COLO668 (cell line): ENCODE measurements at regions not wholly inside any gene's neighbourhood (a gene's known extent, or its start where the extent isn't known, plus 50 kb on each side); places are given as distances from the start of the nearest gene placed in this dataset.

Experiments used
- DNase-seq: peaks from one replicate; lab custom pipeline; 2025; ENCODE audit not compliant: unreplicated experiment; lab: John Stamatoyannopoulos, UW

GRCh38 chr5:103428923-103429322, 133.7 kb downstream of the NUDT12 start:
- DNase-seq = no peak

GRCh38 chr5:103428411-103428871, 134.1 kb downstream of the NUDT12 start:
- DNase-seq = no peak

GRCh38 chr5:103427326-103427725, 135.3 kb downstream of the NUDT12 start:
- no peak for DNase-seq

- DNase-seq = no peak
Observed at GRCh38 chr5:103425686-103426454, 136.7 kb downstream of the NUDT12 start.

- no peak for DNase-seq
Observed at GRCh38 chr5:103424453-103425205, 138.0 kb downstream of the NUDT12 start.

- DNase-seq = no peak
Observed at GRCh38 chr5:103424026-103424425, 138.6 kb downstream of the NUDT12 start.

- DNase-seq = no peak
Observed at GRCh38 chr5:103422756-103423155, 139.8 kb downstream of the NUDT12 start.

GRCh38 chr5:103414604-103415003, 148.0 kb downstream of the NUDT12 start:
- DNase-seq = no peak

GRCh38 chr5:103411711-103412110, 150.9 kb downstream of the NUDT12 start:
- DNase-seq = no peak

GRCh38 chr5:103410172-103410571, 151.6 kb downstream of the MACIR start:
- DNase-seq = no peak

- no peak for DNase-seq
Observed at GRCh38 chr5:103409013-103409670, 150.6 kb downstream of the MACIR start.

- DNase-seq = no peak
Observed at GRCh38 chr5:103408408-103408807, 149.8 kb downstream of the MACIR start.

GRCh38 chr5:103407402-103407801, 148.8 kb downstream of the MACIR start:
- DNase-seq = no peak

- DNase-seq = no peak
Observed at GRCh38 chr5:103404483-103404882, 145.9 kb downstream of the MACIR start.

GRCh38 chr5:103402851-103403250, 144.3 kb downstream of the MACIR start:
- DNase-seq = no peak

GRCh38 chr5:103397739-103398581, 139.4 kb downstream of the MACIR start:
- DNase-seq = no peak

- no peak for DNase-seq
Observed at GRCh38 chr5:103394676-103395075, 136.1 kb downstream of the MACIR start.

GRCh38 chr5:103393101-103393754, 134.7 kb downstream of the MACIR start:
- no peak for DNase-seq

GRCh38 chr5:103391659-103392058, 133.1 kb downstream of the MACIR start:
- DNase-seq = no peak

- DNase-seq = no peak
Observed at GRCh38 chr5:103389846-103390245, 131.3 kb downstream of the MACIR start.
